ENCODE measurements at regions not wholly inside any gene's neighbourhood (a gene's known extent, or its start where the extent isn't known, plus 50 kb on each side); places are given as distances from the start of the nearest gene placed in this dataset.

GRCh38 chr3:30315447-30315846, 291.0 kb upstream of the TGFBR2 start:
- ATAC-seq (no peak), DNase-seq (no peak)
- Histone ChIP-seq H3K4me3 (no peak overlapping the region), H3K27ac (no peak overlapping the region), H3K9me3 (no peaks in the 10 kb centered on the region), H3K4me1 (peaks cover 0 to 14% (median 0%) of the 10 kb centered on the region in 4 donors), H3K36me3 (no peaks in the 10 kb centered on the region), H3K27me3 (no peaks in the 10 kb centered on the region)
- TF ChIP-seq CTCF (IDR thresholded peaks at IDR 0.05) (no peak), POLR2A (IDR thresholded peaks at IDR 0.05) (no peak)
- intact Hi-C loops (cut with DNase I), result no loop called here
- WGBS (ENCODE audit: insufficient coverage, low coverage, low lambda C conversion rate, missing lambda C conversion rate), result 79% methylated on average over 3 of the region's 3 CpGs

- WGBS (ENCODE audit: insufficient coverage, low coverage, low lambda C conversion rate, missing lambda C conversion rate), result 83% methylated on average over 3 of the region's 3 CpGs
- no peaks in the 10 kb centered on the region for H3K27me3 ChIP-seq
- no peak for DNase-seq
- no peaks in the 10 kb centered on the region for H3K36me3 ChIP-seq
- intact Hi-C loops (cut with DNase I), result no loop called here
- no peak for TF ChIP-seq POLR2A (IDR thresholded peaks at IDR 0.05)
- TF ChIP-seq CTCF (IDR thresholded peaks at IDR 0.05), result no peak
- H3K4me1 ChIP-seq, result peaks cover 0 to 5% (median 0%) of the 10 kb centered on the region in 4 donors
- H3K4me3 ChIP-seq, result no peak overlapping the region
- no peak overlapping the region for H3K27ac ChIP-seq
- ATAC-seq, result no peak
- H3K9me3 ChIP-seq, result no peaks in the 10 kb centered on the region
Measured at GRCh38 chr3:30317561-30317960, 288.8 kb upstream of the TGFBR2 start.

GRCh38 chr3:30318110-30318509, 288.3 kb upstream of the TGFBR2 start:
- ATAC-seq, result no peak
- peaks cover 0 to 5% (median 0%) of the 10 kb centered on the region in 4 donors for H3K4me1 ChIP-seq
- H3K9me3 ChIP-seq, result no peaks in the 10 kb centered on the region

GRCh38 chr3:30319713-30320112, 286.7 kb upstream of the TGFBR2 start:
- TF ChIP-seq POLR2A (IDR thresholded peaks at IDR 0.05) (no peak), CTCF (IDR thresholded peaks at IDR 0.05) (peak; percentile 30 to 50 (median 38))
- intact Hi-C loops (cut with DNase I), result no loop called here
- ATAC-seq, result peak; percentile 75 to 86 (median 82)
- no peak overlapping the region for H3K27ac ChIP-seq
- H3K4me1 ChIP-seq, result peaks cover 0 to 5% (median 0%) of the 10 kb centered on the region in 4 donors
- no peak overlapping the region for H3K4me3 ChIP-seq
- H3K36me3 ChIP-seq, result no peaks in the 10 kb centered on the region
- no peaks in the 10 kb centered on the region for H3K9me3 ChIP-seq
- H3K27me3 ChIP-seq, result no peaks in the 10 kb centered on the region
- no peak for DNase-seq

More at GRCh38 chr3:30318110-30318509, 288.3 kb upstream of the TGFBR2 start:
- H3K4me3 ChIP-seq, result no peak overlapping the region
- H3K27me3 ChIP-seq, result no peaks in the 10 kb centered on the region
- TF ChIP-seq CTCF (IDR thresholded peaks at IDR 0.05) (no peak), POLR2A (IDR thresholded peaks at IDR 0.05) (no peak)
- 88% methylated on average over 3 of the region's 3 CpGs for WGBS (ENCODE audit: insufficient coverage, low coverage, low lambda C conversion rate, missing lambda C conversion rate)
- DNase-seq, result no peak
- H3K36me3 ChIP-seq, result no peaks in the 10 kb centered on the region
- intact Hi-C loops (cut with DNase I), result no loop called here
- no peak overlapping the region for H3K27ac ChIP-seq

GRCh38 chr3:30320392-30320791, 286.0 kb upstream of the TGFBR2 start:
- TF ChIP-seq POLR2A (IDR thresholded peaks at IDR 0.05) (no peak), CTCF (IDR thresholded peaks at IDR 0.05) (no peak)
- Histone ChIP-seq H3K4me1 (peaks cover 0 to 5% (median 0%) of the 10 kb centered on the region in 4 donors), H3K27ac (no peak overlapping the region), H3K9me3 (no peaks in the 10 kb centered on the region), H3K36me3 (no peaks in the 10 kb centered on the region), H3K27me3 (no peaks in the 10 kb centered on the region), H3K4me3 (no peak overlapping the region)
- WGBS (ENCODE audit: insufficient coverage, low coverage, low lambda C conversion rate, missing lambda C conversion rate), result 100% methylated on average over 1 of the region's 1 CpG
- ATAC-seq (no peak), DNase-seq (no peak)
- intact Hi-C loops (cut with DNase I), result no loop called here
